CD4-positive, CD25-positive, alpha-beta regulatory T cell (primary cell): ENCODE measurements at regions not wholly inside any gene's neighbourhood (a gene's known extent, or its start where the extent isn't known, plus 50 kb on each side); places are given as distances from the start of the nearest gene placed in this dataset.

Experiments used
- ATAC-seq, 2 donors: fragments of 150-1000 bp; cut with Tn5 transposase; one replicate each; pipeline ENCODE4 v1.10.0; 2021; ENCODE audit warnings: low read depth in 2 of 2, moderate number of reproducible peaks in 2 of 2, moderate library complexity in 1 of 2
- DNase-seq, 3 donors: peaks; one replicate each; pipeline versions ENCODE4 v3.0.0 to v3.0.0-alpha.2; 2012 to 2022; ENCODE audit warnings: mixed read lengths in 1 of 3
- H3K27ac ChIP-seq: one replicate; pipeline ENCODE4 v1.7.0; 2013; ENCODE audit warnings: mild to moderate bottlenecking, low read length; ENCODE audit not compliant: insufficient read depth, poor library complexity, severe bottlenecking
- H3K27me3 ChIP-seq: one replicate; pipeline ENCODE4 v1.7.0; 2013; ENCODE audit warnings: low read length; ENCODE audit not compliant: control insufficient read depth, insufficient read depth
- H3K36me3 ChIP-seq: one replicate; pipeline ENCODE4 v1.7.0; 2013; ENCODE audit warnings: mild to moderate bottlenecking, low read length, moderate library complexity; ENCODE audit not compliant: control insufficient read depth, insufficient read depth
- H3K4me1 ChIP-seq: 2 replicates; pipeline ENCODE4 v1.7.0; 2013; ENCODE audit warnings: mild to moderate bottlenecking, low read length; ENCODE audit not compliant: insufficient read depth, control insufficient read depth, poor library complexity, severe bottlenecking
- H3K4me3 ChIP-seq: one replicate; pipeline ENCODE4 v1.7.0; 2013; ENCODE audit warnings: low read depth, mild to moderate bottlenecking, low read length, moderate library complexity
- H3K9me3 ChIP-seq, 2 experiments: 1 replicate in 1 of 2; 2 replicates in 1 of 2; pipeline ENCODE4 v1.7.0; 2013; ENCODE audit warnings: low read length in 2 of 2, mild to moderate bottlenecking in 1 of 2, moderate library complexity in 1 of 2; ENCODE audit not compliant: control insufficient read depth in 2 of 2
- H3K27ac Mint-ChIP-seq, 3 donors: one replicate each; pipeline ENCODE4 v1.8.0; 2020 to 2022; ENCODE audit warnings: mild to moderate bottlenecking in 3 of 3, mixed read lengths in 3 of 3, moderate library complexity in 2 of 3
- H3K27me3 Mint-ChIP-seq: one replicate; pipeline ENCODE4 v1.8.0; 2022; ENCODE audit warnings: mild to moderate bottlenecking, mixed read lengths
- H3K36me3 Mint-ChIP-seq: one replicate; pipeline ENCODE4 v1.8.0; 2020; ENCODE audit warnings: mixed read lengths
- H3K4me1 Mint-ChIP-seq, 4 donors: one replicate each; pipeline ENCODE4 v1.8.0; 2020 to 2022; ENCODE audit warnings: mixed read lengths in 4 of 4, mild to moderate bottlenecking in 1 of 4
- H3K4me3 Mint-ChIP-seq, 4 donors: one replicate each; pipeline ENCODE4 v1.8.0; 2020 to 2022; ENCODE audit warnings: mild to moderate bottlenecking in 4 of 4, mixed read lengths in 4 of 4, moderate library complexity in 3 of 4
- H3K9me3 Mint-ChIP-seq, 7 donors: one replicate each; pipeline ENCODE4 v1.8.0; 2020 to 2022; ENCODE audit warnings: mixed read lengths in 7 of 7, mild to moderate bottlenecking in 3 of 7, moderate library complexity in 2 of 7

- ATAC-seq (no peak), DNase-seq (no peak)
- Histone ChIP-seq H3K36me3 (no peaks in the 10 kb centered on the region), H3K4me1 (no peaks in the 10 kb centered on the region), H3K9me3 (no peaks in the 10 kb centered on the region), H3K27me3 (no peaks in the 10 kb centered on the region), H3K4me3 (no peak overlapping the region), H3K27ac (no peak overlapping the region)
- Mint-ChIP-seq H3K4me3 (no peak overlapping the region), H3K27me3 (no peaks in the 10 kb centered on the region), H3K9me3 (peaks cover 0 to 1% (median 0%) of the 10 kb centered on the region in 7 donors), H3K27ac (no peak overlapping the region), H3K36me3 (no peaks in the 10 kb centered on the region), H3K4me1 (no peaks in the 10 kb centered on the region)
These were observed 353.0 kb downstream of the IDS start for GRCh38 chrX:149151805-149152757.

- no peaks in the 10 kb centered on the region for H3K36me3 ChIP-seq
- no peaks in the 10 kb centered on the region for H3K27me3 Mint-ChIP-seq
- no peaks in the 10 kb centered on the region for H3K4me1 ChIP-seq
- H3K27me3 ChIP-seq: no peaks in the 10 kb centered on the region
- no peaks in the 10 kb centered on the region for H3K4me1 Mint-ChIP-seq
- H3K4me3 ChIP-seq: no peak overlapping the region
- no peak overlapping the region for H3K27ac Mint-ChIP-seq
- DNase-seq (no peak), ATAC-seq (no peak)
- no peaks in the 10 kb centered on the region for H3K36me3 Mint-ChIP-seq
- H3K9me3 Mint-ChIP-seq: peaks cover 0 to 1% (median 0%) of the 10 kb centered on the region in 7 donors
- H3K27ac ChIP-seq: no peak overlapping the region
- H3K4me3 Mint-ChIP-seq: no peak overlapping the region
- H3K9me3 ChIP-seq: no peaks in the 10 kb centered on the region
These were observed 359.2 kb downstream of the IDS start for GRCh38 chrX:149145845-149146285.

GRCh38 chrX:149131774-149132173 is 373.3 kb downstream of the IDS start:
- no peaks in the 10 kb centered on the region for H3K27me3 ChIP-seq
- Mint-ChIP-seq H3K36me3 (no peaks in the 10 kb centered on the region), H3K4me1 (no peaks in the 10 kb centered on the region), H3K27ac (no peak overlapping the region), H3K9me3 (peaks cover 0 to 5% (median 0%) of the 10 kb centered on the region in 7 donors), H3K27me3 (no peaks in the 10 kb centered on the region), H3K4me3 (no peak overlapping the region)
- H3K4me3 ChIP-seq: no peak overlapping the region
- ATAC-seq (no peak), DNase-seq (no peak)
- H3K9me3 ChIP-seq: no peaks in the 10 kb centered on the region
- no peaks in the 10 kb centered on the region for H3K36me3 ChIP-seq
- H3K27ac ChIP-seq: no peak overlapping the region
- no peaks in the 10 kb centered on the region for H3K4me1 ChIP-seq

GRCh38 chrX:149129767-149130166 is 375.3 kb downstream of the IDS start:
- Mint-ChIP-seq H3K27me3 (no peaks in the 10 kb centered on the region), H3K9me3 (peaks cover 0 to 1% (median 0%) of the 10 kb centered on the region in 7 donors), H3K4me3 (no peak overlapping the region), H3K27ac (no peak overlapping the region), H3K36me3 (no peaks in the 10 kb centered on the region), H3K4me1 (no peaks in the 10 kb centered on the region)
- DNase-seq (no peak), ATAC-seq (no peak)
- no peaks in the 10 kb centered on the region for H3K36me3 ChIP-seq
- H3K27me3 ChIP-seq: no peaks in the 10 kb centered on the region
- H3K9me3 ChIP-seq: no peaks in the 10 kb centered on the region
- no peak overlapping the region for H3K27ac ChIP-seq
- no peaks in the 10 kb centered on the region for H3K4me1 ChIP-seq
- H3K4me3 ChIP-seq: no peak overlapping the region

GRCh38 chrX:149124526-149125108 is 380.5 kb downstream of the IDS start:
- Mint-ChIP-seq H3K4me1 (no peaks in the 10 kb centered on the region), H3K27me3 (no peaks in the 10 kb centered on the region), H3K4me3 (no peak overlapping the region), H3K9me3 (peaks cover 0 to 3% (median 0%) of the 10 kb centered on the region in 7 donors), H3K27ac (no peak overlapping the region), H3K36me3 (no peaks in the 10 kb centered on the region)
- H3K27ac ChIP-seq: no peak overlapping the region
- no peaks in the 10 kb centered on the region for H3K27me3 ChIP-seq
- H3K36me3 ChIP-seq: no peaks in the 10 kb centered on the region
- no peak for ATAC-seq
- no peaks in the 10 kb centered on the region for H3K4me1 ChIP-seq
- no peak overlapping the region for H3K4me3 ChIP-seq
- DNase-seq: no peak
- no peaks in the 10 kb centered on the region for H3K9me3 ChIP-seq

GRCh38 chrX:149121206-149121920 is 383.7 kb downstream of the IDS start:
- no peak for ATAC-seq
- no peak overlapping the region for H3K4me3 Mint-ChIP-seq
- no peak overlapping the region for H3K4me3 ChIP-seq

GRCh38 chrX:149120459-149120858 is 384.6 kb downstream of the IDS start:
- Histone ChIP-seq H3K4me3 (no peak overlapping the region), H3K4me1 (no peaks in the 10 kb centered on the region), H3K27me3 (no peaks in the 10 kb centered on the region), H3K9me3 (no peaks in the 10 kb centered on the region), H3K27ac (no peak overlapping the region), H3K36me3 (no peaks in the 10 kb centered on the region)
- Mint-ChIP-seq H3K4me3 (no peak overlapping the region), H3K4me1 (no peaks in the 10 kb centered on the region), H3K27me3 (no peaks in the 10 kb centered on the region), H3K9me3 (peaks cover 0 to 1% (median 0%) of the 10 kb centered on the region in 7 donors), H3K27ac (no peak overlapping the region), H3K36me3 (no peaks in the 10 kb centered on the region)
- no peak for DNase-seq
- no peak for ATAC-seq

More at GRCh38 chrX:149121206-149121920, 383.7 kb downstream of the IDS start:
- no peak for DNase-seq
- no peaks in the 10 kb centered on the region for H3K36me3 Mint-ChIP-seq
- H3K4me1 Mint-ChIP-seq: no peaks in the 10 kb centered on the region
- peaks cover 0 to 1% (median 0%) of the 10 kb centered on the region in 7 donors for H3K9me3 Mint-ChIP-seq
- no peak overlapping the region for H3K27ac ChIP-seq
- H3K4me1 ChIP-seq: no peaks in the 10 kb centered on the region
- H3K27ac Mint-ChIP-seq: no peak overlapping the region
- no peaks in the 10 kb centered on the region for H3K9me3 ChIP-seq
- no peaks in the 10 kb centered on the region for H3K27me3 ChIP-seq
- no peaks in the 10 kb centered on the region for H3K27me3 Mint-ChIP-seq
- H3K36me3 ChIP-seq: no peaks in the 10 kb centered on the region
